H9 (cell line): ENCODE measurements at regions not wholly inside any gene's neighbourhood (a gene's known extent, or its start where the extent isn't known, plus 50 kb on each side); places are given as distances from the start of the nearest gene placed in this dataset.

Experiments
- DNase-seq: peaks from one replicate; pipeline ENCODE4 v3.0.0-alpha.2; 2017
- H2AFZ ChIP-seq: one replicate; pipeline ENCODE4 v1.6.1; 2013; ENCODE audit warnings: mild to moderate bottlenecking, low read length, control low read depth, moderate library complexity
- H2AK5ac ChIP-seq: 2 replicates; pipeline ENCODE4 v1.6.1; 2013; ENCODE audit warnings: low read length, control low read depth, mixed read lengths; ENCODE audit not compliant: insufficient read length
- H2BK120ac ChIP-seq: one replicate; pipeline ENCODE4 v1.6.1; 2013; ENCODE audit warnings: low read depth, mild to moderate bottlenecking, low read length, control low read depth, inconsistent platforms; ENCODE audit not compliant: poor library complexity, severe bottlenecking
- H2BK12ac ChIP-seq: 2 replicates; pipeline ENCODE4 v1.6.1; 2013; ENCODE audit warnings: low read length, control low read depth, mixed read lengths, low read depth; ENCODE audit not compliant: insufficient read length
- H2BK15ac ChIP-seq: 2 replicates; pipeline ENCODE4 v1.6.1; 2013; ENCODE audit warnings: low read depth, low read length, control low read depth
- H2BK20ac ChIP-seq: one replicate; pipeline ENCODE4 v1.6.1; 2013; ENCODE audit warnings: low read depth, mild to moderate bottlenecking, low read length, control low read depth, inconsistent platforms; ENCODE audit not compliant: poor library complexity, severe bottlenecking
- H2BK5ac ChIP-seq: 2 replicates; pipeline ENCODE4 v1.6.1; 2013; ENCODE audit warnings: low read length, control low read depth, mixed read lengths; ENCODE audit not compliant: insufficient read length
- H3K14ac ChIP-seq: 2 replicates; pipeline ENCODE4 v1.6.1; 2013; ENCODE audit warnings: low read length, control low read depth; ENCODE audit not compliant: insufficient read depth
- H3K18ac ChIP-seq: 2 replicates; pipeline ENCODE4 v1.6.1; 2013; ENCODE audit warnings: low read depth, mild to moderate bottlenecking, mixed read lengths, low read length, control low read depth; ENCODE audit not compliant: insufficient read length
- H3K23ac ChIP-seq: 2 replicates; pipeline ENCODE4 v1.6.1; 2013; ENCODE audit warnings: low read length, control low read depth, mixed read lengths, low read depth; ENCODE audit not compliant: insufficient read length
- H3K23me2 ChIP-seq: 2 replicates; pipeline ENCODE4 v1.6.1; 2013; ENCODE audit warnings: low read depth, mild to moderate bottlenecking, mixed read lengths, low read length, control low read depth; ENCODE audit not compliant: insufficient read length, poor library complexity, severe bottlenecking
- H3K27ac ChIP-seq: 2 replicates; pipeline ENCODE4 v1.5.1; 2013; ENCODE audit warnings: low read length, control low read depth, mixed read lengths, low read depth; ENCODE audit not compliant: insufficient read length
- H3K27me3 ChIP-seq: 2 replicates; pipeline ENCODE4 v1.6.1; 2013; ENCODE audit warnings: low read length, control low read depth, inconsistent platforms; ENCODE audit not compliant: insufficient read depth
- H3K4ac ChIP-seq: 2 replicates; pipeline ENCODE4 v1.6.1; 2013; ENCODE audit warnings: low read depth, mild to moderate bottlenecking, control low read depth, inconsistent platforms, low read length, moderate library complexity
- H3K4me1 ChIP-seq: 2 replicates; pipeline ENCODE4 v1.6.1; 2013; ENCODE audit warnings: low read length, control low read depth, inconsistent platforms; ENCODE audit not compliant: insufficient read depth
- H3K4me2 ChIP-seq: 2 replicates; pipeline ENCODE4 v1.6.1; 2013; ENCODE audit warnings: low read length, control low read depth, mixed read lengths; ENCODE audit not compliant: insufficient read length, insufficient read depth
- H3K56ac ChIP-seq: 2 replicates; pipeline ENCODE4 v1.6.1; 2013; ENCODE audit warnings: low read depth, mild to moderate bottlenecking, mixed read lengths, low read length, control low read depth; ENCODE audit not compliant: insufficient read length
- H3K79me1 ChIP-seq: 2 replicates; pipeline ENCODE4 v1.6.1; 2013; ENCODE audit warnings: low read depth, mild to moderate bottlenecking, moderate library complexity, low read length, control low read depth, inconsistent platforms; ENCODE audit not compliant: insufficient read depth, poor library complexity, severe bottlenecking
- H3K79me2 ChIP-seq: 2 replicates; pipeline ENCODE4 v1.6.1; 2013; ENCODE audit warnings: low read length, control low read depth, inconsistent platforms; ENCODE audit not compliant: insufficient read depth
- H3K9ac ChIP-seq: 2 replicates; pipeline ENCODE4 v1.6.1; 2013; ENCODE audit warnings: low read length, control low read depth, mixed read lengths; ENCODE audit not compliant: insufficient read length; ENCODE audit errors: extremely low read depth
- H3K9me3 ChIP-seq: one replicate; pipeline ENCODE4 v1.6.1; 2013; ENCODE audit warnings: low read depth, low read length, inconsistent platforms; ENCODE audit not compliant: control insufficient read depth
- H3T11ph ChIP-seq: one replicate; pipeline ENCODE4 v1.6.1; 2013; ENCODE audit warnings: mild to moderate bottlenecking, low read length, control low read depth, inconsistent platforms
- H4K20me1 ChIP-seq: one replicate; pipeline ENCODE4 v1.6.1; 2013; ENCODE audit not compliant: control insufficient read depth, insufficient read length, insufficient read depth
- H4K5ac ChIP-seq: 2 replicates; pipeline ENCODE4 v1.6.1; 2013; ENCODE audit warnings: low read depth, mild to moderate bottlenecking, mixed read lengths, low read length, control low read depth; ENCODE audit not compliant: insufficient read length
- H4K8ac ChIP-seq: replicated peaks from 2 replicates; pipeline ENCODE4 v1.6.1; 2013; ENCODE audit warnings: low read length, control low read depth, mixed read lengths, low read depth; ENCODE audit not compliant: insufficient read length
- H4K91ac ChIP-seq: 2 replicates; pipeline ENCODE4 v1.6.1; 2013; ENCODE audit warnings: low read depth, mild to moderate bottlenecking, moderate library complexity, mixed read lengths, low read length, control low read depth; ENCODE audit not compliant: insufficient read length
- H3K27ac Mint-ChIP-seq, 3 experiments: 2 replicates in 2 of 3; 3 replicates in 1 of 3; pipeline ENCODE4 v1.8.0; 2020 to 2021; ENCODE audit warnings: mixed read lengths in 3 of 3, mild to moderate bottlenecking in 1 of 3, moderate library complexity in 1 of 3
- H3K27me3 Mint-ChIP-seq: 2 replicates; pipeline ENCODE4 v1.8.0; 2021; ENCODE audit warnings: low read depth, mild to moderate bottlenecking, moderate library complexity, mixed read lengths
- H3K36me3 Mint-ChIP-seq, 3 experiments: 2 replicates in 2 of 3; 3 replicates in 1 of 3; pipeline ENCODE4 v1.8.0; 2020 to 2021; ENCODE audit warnings: low read depth in 3 of 3, mixed read lengths in 3 of 3; ENCODE audit not compliant: insufficient read depth in 1 of 3
- H3K4me1 Mint-ChIP-seq, 2 experiments: 2 replicates each; pipeline ENCODE4 v1.8.0; 2020; ENCODE audit warnings: mixed read lengths in 2 of 2
- H3K4me3 Mint-ChIP-seq, 2 experiments: 2 replicates in 1 of 2; 3 replicates in 1 of 2; pipeline ENCODE4 v1.8.0; 2020 to 2021; ENCODE audit warnings: mild to moderate bottlenecking in 2 of 2, mixed read lengths in 2 of 2, moderate library complexity in 1 of 2
- H3K9me3 Mint-ChIP-seq, 2 experiments: 2 replicates in 1 of 2; 3 replicates in 1 of 2; pipeline ENCODE4 v1.8.0; 2020; ENCODE audit warnings: mild to moderate bottlenecking in 2 of 2, mixed read lengths in 2 of 2, moderate library complexity in 1 of 2
- CTCF ChIP-seq: fragments of 200-600 bp; sonication (generic); conservative IDR thresholded peaks from 3 replicates; pipeline ENCODE4 v1.8.0; 2021; ENCODE audit warnings: antibody characterized with exemption, mild to moderate bottlenecking
- WGBS: extraction: QIAGEN DNeasy Blood & Tissue Kit; methylation state at CpG from one replicate; pipeline ENCODE4 v1.1.7; 2013; ENCODE audit warnings: missing lambda C conversion rate, low lambda C conversion rate, mixed read lengths; ENCODE audit not compliant: insufficient read length; ENCODE audit errors: extremely low coverage; 5-methylcytosine and 5-hydroxymethylcytosine counted together

DNA sequence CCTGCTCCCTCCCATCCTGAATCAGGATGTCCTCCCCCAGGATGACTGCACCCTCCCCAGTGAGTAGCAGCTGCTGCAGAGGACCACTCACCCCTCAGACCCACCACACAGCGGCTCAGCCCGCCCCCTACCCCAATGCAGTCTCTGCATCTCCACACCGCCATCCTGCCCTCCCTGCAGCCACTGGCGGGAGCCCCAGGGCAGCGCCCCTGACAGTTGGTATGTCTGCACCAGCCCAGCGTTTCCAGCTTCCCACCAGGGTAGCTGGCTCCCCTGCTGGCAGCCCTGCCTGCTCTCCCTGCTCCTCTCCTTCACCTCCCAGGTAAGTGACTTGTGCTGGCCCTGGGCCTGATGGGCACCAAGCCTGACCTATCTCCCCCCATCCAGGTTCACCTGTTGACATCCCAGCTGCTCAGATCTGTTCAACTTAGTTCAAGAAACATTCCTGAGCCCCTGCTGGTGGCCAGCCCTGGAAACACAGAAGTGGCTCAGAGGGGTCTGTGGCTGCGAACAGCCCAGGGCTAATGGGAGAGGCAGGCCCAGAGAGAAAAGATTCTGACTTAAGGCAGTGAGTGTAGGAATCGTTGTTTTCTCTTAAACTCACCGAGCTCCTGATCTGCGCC lies 117.7 kb upstream of the RAB6C start:
- no peaks in the 10 kb centered on the region for H3K9me3 ChIP-seq
- peaks cover 10 to 14% of the 10 kb centered on the region in 2 experiments for H3K4me1 Mint-ChIP-seq
- no peak overlapping the region for H4K5ac ChIP-seq
- peak overlapping the region; percentile 17 to 89 (median 45); a peak in 3 of 7 replicates for H3K27ac Mint-ChIP-seq
- no peaks in the 10 kb centered on the region for H4K20me1 ChIP-seq
- peaks cover 0 to 1% (median 0%) of the 10 kb centered on the region in 3 experiments; a peak in 1 of 7 replicates for H3K36me3 Mint-ChIP-seq
- H2BK120ac ChIP-seq: no peak overlapping the region
- no peak overlapping the region for H3K4me3 Mint-ChIP-seq
- TF ChIP-seq CTCF: no peak
- no peak overlapping the region for H4K8ac ChIP-seq
- H3K4me1 ChIP-seq: no peaks in the 10 kb centered on the region
- DNase-seq: no peak
- no peaks in the 10 kb centered on the region for H3K27me3 ChIP-seq
- no peak overlapping the region for H4K91ac ChIP-seq
- H3K79me2 ChIP-seq: no peaks in the 10 kb centered on the region
- H3K79me1 ChIP-seq: no peaks in the 10 kb centered on the region
- no CpG with 5 or more reads among the region's 10 CpGs for WGBS
- no peak overlapping the region for H3K4ac ChIP-seq
- H2BK15ac ChIP-seq: no peak overlapping the region
- peaks cover 3% of the 10 kb centered on the region for H3K27me3 Mint-ChIP-seq
- no peak overlapping the region for H2BK12ac ChIP-seq
- H2AFZ ChIP-seq: no peak overlapping the region
- H3T11ph ChIP-seq: no peak overlapping the region
- H3K27ac ChIP-seq: no peak overlapping the region
- no peak overlapping the region for H3K9ac ChIP-seq
- H3K9me3 Mint-ChIP-seq: no peaks in the 10 kb centered on the region; a peak in 1 of 5 replicates
- no peak overlapping the region for H2BK5ac ChIP-seq
- H3K56ac ChIP-seq: no peak overlapping the region
- H3K23ac ChIP-seq: no peak overlapping the region
- no peaks in the 10 kb centered on the region for H3K23me2 ChIP-seq
- H3K18ac ChIP-seq: no peak overlapping the region
- no peak overlapping the region for H2AK5ac ChIP-seq
- H3K14ac ChIP-seq: no peak overlapping the region
- no peak overlapping the region for H3K4me2 ChIP-seq
- no peak overlapping the region for H2BK20ac ChIP-seq
